ENCODE measurements at regions not wholly inside any gene's neighbourhood (a gene's known extent, or its start where the extent isn't known, plus 50 kb on each side); places are given as distances from the start of the nearest gene placed in this dataset.
"Not testable (repeated sequence)": the region's sequence is repeated elsewhere in the genome, so short reads cannot be mapped to it uniquely, and the experiment has no call there.

DNA sequence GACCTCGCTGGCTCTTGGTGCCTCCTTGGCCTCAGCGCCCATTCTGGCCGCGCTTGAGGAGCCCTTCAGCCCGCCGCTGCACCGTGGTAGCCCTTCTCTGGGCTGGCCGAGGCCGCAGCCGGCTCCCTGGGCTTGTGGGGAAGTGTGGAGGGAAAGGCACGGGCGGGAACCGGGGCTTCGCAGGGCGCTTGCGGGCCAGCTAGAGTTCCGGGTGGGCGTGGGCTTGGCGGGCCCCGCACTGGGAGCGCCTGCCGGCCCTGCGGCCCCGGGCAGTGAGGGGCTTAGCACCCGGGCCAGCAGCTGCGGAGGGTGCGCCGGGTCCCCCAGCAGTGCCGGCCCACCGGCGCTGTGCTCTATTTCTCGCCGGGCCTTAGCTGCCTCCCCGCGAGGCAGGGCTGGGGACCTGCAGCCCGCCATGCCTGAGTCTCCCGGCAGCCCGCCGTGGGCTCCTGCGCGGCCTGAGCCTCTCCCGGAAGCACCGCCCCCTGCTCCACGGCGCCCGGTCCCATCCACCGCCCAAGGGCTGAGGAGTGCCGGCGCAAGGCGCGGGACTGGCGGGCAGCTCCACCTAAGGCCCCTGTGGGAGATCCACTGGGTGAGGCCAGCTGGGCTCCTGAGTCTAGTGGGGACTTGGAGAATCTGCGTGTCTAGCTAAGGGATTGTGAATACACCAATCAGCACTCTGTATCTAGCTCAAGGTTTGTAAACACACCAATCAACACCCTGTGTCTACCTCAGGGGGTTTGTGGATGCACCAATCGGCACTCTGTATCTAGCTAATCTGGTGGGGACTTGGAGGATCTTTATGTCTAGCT is 141.1 kb downstream of the SLCO4C1 start:
- not testable (repeated sequence) for ATAC-seq (ENCODE audit: low FRiP score); DNase-seq (ENCODE audit: low spot score)

DNA sequence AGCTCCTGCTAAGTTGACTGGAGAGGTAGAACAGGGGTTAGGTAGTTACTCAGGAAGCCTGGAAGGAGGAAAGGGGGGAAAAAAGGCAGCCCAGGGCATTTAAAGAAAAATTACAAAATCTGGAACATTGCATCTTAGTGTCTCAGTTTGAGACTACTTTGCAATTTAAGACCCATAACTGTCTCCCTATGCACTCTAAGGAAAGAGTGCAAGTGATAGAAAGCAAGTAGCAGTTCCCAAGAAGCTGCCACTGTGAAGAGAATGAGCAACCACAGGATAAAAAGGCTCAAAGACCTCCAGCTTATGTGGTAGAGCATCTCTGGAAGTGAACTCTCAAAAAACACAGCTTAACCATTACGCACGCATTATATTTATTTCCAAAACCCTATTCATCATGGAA is 141.8 kb downstream of the SLCO4C1 start:
- TF ChIP-seq, protein P1, sequence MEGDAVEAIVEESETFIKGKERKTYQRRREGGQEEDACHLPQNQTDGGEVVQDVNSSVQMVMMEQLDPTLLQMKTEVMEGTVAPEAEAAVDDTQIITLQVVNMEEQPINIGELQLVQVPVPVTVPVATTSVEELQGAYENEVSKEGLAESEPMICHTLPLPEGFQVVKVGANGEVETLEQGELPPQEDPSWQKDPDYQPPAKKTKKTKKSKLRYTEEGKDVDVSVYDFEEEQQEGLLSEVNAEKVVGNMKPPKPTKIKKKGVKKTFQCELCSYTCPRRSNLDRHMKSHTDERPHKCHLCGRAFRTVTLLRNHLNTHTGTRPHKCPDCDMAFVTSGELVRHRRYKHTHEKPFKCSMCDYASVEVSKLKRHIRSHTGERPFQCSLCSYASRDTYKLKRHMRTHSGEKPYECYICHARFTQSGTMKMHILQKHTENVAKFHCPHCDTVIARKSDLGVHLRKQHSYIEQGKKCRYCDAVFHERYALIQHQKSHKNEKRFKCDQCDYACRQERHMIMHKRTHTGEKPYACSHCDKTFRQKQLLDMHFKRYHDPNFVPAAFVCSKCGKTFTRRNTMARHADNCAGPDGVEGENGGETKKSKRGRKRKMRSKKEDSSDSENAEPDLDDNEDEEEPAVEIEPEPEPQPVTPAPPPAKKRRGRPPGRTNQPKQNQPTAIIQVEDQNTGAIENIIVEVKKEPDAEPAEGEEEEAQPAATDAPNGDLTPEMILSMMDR (IDR thresholded peaks at IDR 0.05): no peak
- no peak for ATAC-seq (ENCODE audit: low FRiP score)
- DNase-seq (ENCODE audit: low spot score): no peak

DNA sequence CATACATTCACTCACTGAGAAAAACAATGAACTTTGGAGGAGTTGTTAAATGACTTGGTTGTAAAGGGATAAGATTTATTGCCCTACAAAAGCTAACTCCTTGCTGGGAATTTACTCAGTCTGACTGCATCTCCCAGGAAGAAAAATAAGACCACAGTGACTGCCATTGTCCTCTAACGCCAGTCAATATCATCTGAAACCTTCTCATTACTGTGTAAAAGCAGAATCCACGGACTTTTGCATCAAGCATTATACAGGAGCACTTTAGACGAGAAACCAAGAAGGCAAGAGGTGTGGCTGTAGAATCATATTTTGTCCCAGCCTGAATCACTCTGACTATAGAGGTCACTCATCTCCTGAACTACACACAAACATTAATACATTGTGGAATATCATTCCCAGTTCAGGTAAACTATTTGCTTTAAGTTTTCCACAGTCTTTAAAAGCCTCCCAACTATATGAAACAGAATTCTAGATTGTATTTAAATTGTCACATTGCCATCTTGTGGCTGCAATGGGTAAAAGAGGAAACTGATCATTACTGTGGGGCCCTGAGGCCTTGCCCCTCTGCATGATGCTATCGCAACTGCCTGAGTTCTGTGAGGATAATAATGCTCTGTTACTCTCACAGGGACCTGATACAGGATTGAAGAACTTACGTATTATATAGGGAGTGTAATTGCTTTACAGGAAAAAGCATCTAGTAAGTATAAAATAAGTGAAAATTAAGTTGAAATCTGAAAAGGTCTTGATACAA is 142.9 kb downstream of the SLCO4C1 start:
- no peak for DNase-seq (ENCODE audit: low spot score)
- ATAC-seq (ENCODE audit: low FRiP score): no peak
- TF ChIP-seq, protein P1 (IDR thresholded peaks at IDR 0.05): no peak

DNA sequence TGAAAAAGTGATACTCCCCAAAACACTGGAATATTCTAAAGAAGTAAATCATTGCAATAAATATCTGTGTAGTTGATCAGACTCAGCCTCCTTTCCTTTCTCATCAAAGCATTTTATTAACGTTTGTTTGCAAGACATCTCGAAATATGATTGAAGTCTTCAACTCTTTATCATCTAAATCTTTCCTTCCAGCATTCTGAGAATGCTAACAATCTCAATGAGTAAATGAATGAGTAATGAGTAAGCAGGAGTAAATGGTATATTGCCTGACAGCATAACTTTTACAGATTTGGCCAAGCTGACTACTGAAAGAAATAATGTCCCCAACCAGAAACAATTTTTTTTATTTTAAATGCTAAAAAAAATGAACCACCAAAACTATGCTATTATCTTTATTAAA is 157.1 kb downstream of the SLCO4C1 start:
- TF ChIP-seq, protein P1 (IDR thresholded peaks at IDR 0.05): no peak
- DNase-seq (ENCODE audit: low spot score): no peak
- ATAC-seq (ENCODE audit: low FRiP score): no peak

DNA sequence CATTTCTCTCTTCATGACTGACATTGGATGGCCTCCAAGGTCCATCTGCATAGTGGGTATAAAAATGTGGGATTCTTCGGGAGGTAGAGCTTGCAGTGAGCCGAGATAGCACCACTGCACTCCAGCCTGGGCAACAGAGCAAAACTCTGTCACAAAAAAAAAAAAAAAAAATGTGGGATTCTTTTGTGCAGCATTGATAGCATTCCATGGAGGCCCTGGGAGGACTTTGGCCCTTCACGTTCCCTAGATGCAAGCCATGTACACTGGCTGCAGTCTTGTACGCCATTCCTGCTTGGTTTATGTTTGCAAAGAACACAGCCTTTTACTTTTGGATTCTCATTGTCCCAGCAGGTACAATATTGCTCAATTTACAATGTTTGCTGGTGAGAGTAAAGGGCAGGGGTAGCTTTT is 157.8 kb downstream of the SLCO4C1 start:
- TF ChIP-seq, protein P1 (IDR thresholded peaks at IDR 0.05): no peak
- DNase-seq (ENCODE audit: low spot score): no peak
- no peak for ATAC-seq (ENCODE audit: low FRiP score)

DNA sequence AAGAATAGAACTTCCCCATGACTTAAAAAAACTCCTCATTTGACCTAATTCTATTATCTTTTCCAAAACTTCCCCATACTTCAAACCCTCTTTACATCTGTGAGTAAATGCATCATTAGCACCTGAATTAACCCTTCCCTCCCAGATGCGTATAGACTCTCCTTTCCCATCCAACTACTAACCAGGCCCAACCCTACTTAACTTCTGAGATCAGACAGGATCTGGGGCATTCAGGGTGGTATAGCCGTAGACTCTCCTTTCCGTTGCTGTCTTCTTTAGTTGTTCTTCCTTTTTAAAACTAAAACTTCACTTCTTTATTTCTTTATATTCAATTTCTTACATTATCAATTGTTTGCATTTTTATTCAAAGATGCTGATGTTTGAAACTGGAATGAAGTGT is 165.2 kb downstream of the SLCO4C1 start:
- DNase-seq (ENCODE audit: low spot score) (no peak), ATAC-seq (ENCODE audit: low FRiP score) (no peak)
- TF ChIP-seq, protein P1 (IDR thresholded peaks at IDR 0.05): no peak

DNA sequence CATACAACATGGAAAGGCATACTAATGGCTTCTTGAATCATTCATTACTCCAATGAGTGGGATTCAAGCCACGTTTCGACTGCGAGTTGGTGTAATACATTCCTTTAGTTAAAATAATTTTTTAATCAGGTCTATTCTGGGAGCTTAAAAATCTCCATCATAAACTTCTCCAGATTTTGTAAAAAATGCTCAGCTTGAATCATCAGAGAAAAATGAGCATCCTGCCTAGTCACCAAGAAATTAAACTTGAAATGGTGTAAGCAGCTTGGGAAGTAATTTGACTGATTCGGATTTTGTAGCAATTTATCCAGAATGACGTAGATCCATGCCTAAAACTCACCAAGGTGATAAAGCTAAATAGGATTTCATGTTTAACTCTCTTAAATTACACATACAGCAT is 165.7 kb downstream of the SLCO4C1 start:
- no peak for DNase-seq (ENCODE audit: low spot score)
- no peak for ATAC-seq (ENCODE audit: low FRiP score)
- TF ChIP-seq, protein P1 (IDR thresholded peaks at IDR 0.05): no peak
